GM12873 (cell line): ENCODE measurements at regions not wholly inside any gene's neighbourhood (a gene's known extent, or its start where the extent isn't known, plus 50 kb on each side); places are given as distances from the start of the nearest gene placed in this dataset.

Source experiments
- CTCF ChIP-seq: IDR thresholded peaks from 2 replicates; pipeline ENCODE4 v1.5.1; 2012; ENCODE audit warnings: low read depth, mild to moderate bottlenecking, moderate library complexity, low read length, control low read depth; ENCODE audit not compliant: insufficient read depth; ENCODE audit errors: missing control alignments

- TF ChIP-seq CTCF = no peak
Observed at GRCh38 chr1:185668013-185668412, 66.2 kb upstream of the HMCN1 start.

GRCh38 chr1:185666582-185666981 lies 67.6 kb upstream of the HMCN1 start:
- no peak for TF ChIP-seq CTCF

GRCh38 chr1:185663771-185664296 lies 70.4 kb upstream of the HMCN1 start:
- no peak for TF ChIP-seq CTCF

- no peak for TF ChIP-seq CTCF
Observed at GRCh38 chr1:185663332-185663731, 70.9 kb upstream of the HMCN1 start.

GRCh38 chr1:185661971-185662370 lies 72.2 kb upstream of the HMCN1 start:
- no peak for TF ChIP-seq CTCF

- no peak for TF ChIP-seq CTCF
Observed at GRCh38 chr1:185656663-185657062, 77.5 kb upstream of the HMCN1 start.

GRCh38 chr1:185654952-185655314 lies 79.3 kb upstream of the HMCN1 start:
- no peak for TF ChIP-seq CTCF
